ENCODE measurements at regions not wholly inside any gene's neighbourhood (a gene's known extent, or its start where the extent isn't known, plus 50 kb on each side); places are given as distances from the start of the nearest gene placed in this dataset.

- Histone ChIP-seq H3K79me2 (replicated peaks; ENCODE audit: insufficient read depth, low read length) (no peaks in the 10 kb centered on the region), H3K9me3 (ENCODE audit: low read length) (no peaks in the 10 kb centered on the region), H3K36me3 (ENCODE audit: insufficient read depth, low read length) (no peaks in the 10 kb centered on the region), H3K4me2 (ENCODE audit: low read length) (no peak overlapping the region), H3K9me2 (ENCODE audit: insufficient read depth, low read length) (no peaks in the 10 kb centered on the region), H3F3A (ENCODE audit: insufficient read depth, low read length, poor library complexity, severe bottlenecking) (no peaks in the 10 kb centered on the region), H3K27ac (ENCODE audit: low read length) (no peak overlapping the region), H3K4me3 (ENCODE audit: low read length) (no peak overlapping the region), H4K20me1 (ENCODE audit: insufficient read depth) (no peaks in the 10 kb centered on the region), H2AFZ (ENCODE audit: low read depth, low read length) (no peak overlapping the region), H3K27me3 (ENCODE audit: insufficient read depth, low read depth, low read length) (no peaks in the 10 kb centered on the region), H3K9ac (ENCODE audit: low read length) (no peak overlapping the region)
- no peak for TF ChIP-seq MXI1 (conservative IDR thresholded peaks at IDR 0.05; ENCODE audit: poor library complexity, severe bottlenecking)
- TF ChIP-seq CTCF (IDR thresholded peaks at IDR 0.05; ENCODE audit: poor library complexity, severe bottlenecking), result no peak
- no peak for TF ChIP-seq TAF1 (IDR thresholded peaks at IDR 0.05; ENCODE audit: low read depth)
- TF ChIP-seq RAD21 (conservative IDR thresholded peaks at IDR 0.05), result no peak
- no peak for TF ChIP-seq REST (IDR thresholded peaks at IDR 0.05; ENCODE audit: borderline replicate concordance)
- no peak for TF ChIP-seq EZH2 (IDR thresholded peaks at IDR 0.05; ENCODE audit: borderline replicate concordance, insufficient read depth, low read length, poor library complexity, severe bottlenecking)
- TF ChIP-seq EP300 (conservative IDR thresholded peaks at IDR 0.05; ENCODE audit: poor library complexity, severe bottlenecking), result no peak
- TF ChIP-seq SMC3 (conservative IDR thresholded peaks at IDR 0.05; ENCODE audit: poor library complexity), result no peak
- no peak for TF ChIP-seq POLR2AphosphoS5 (IDR thresholded peaks at IDR 0.05)
These were observed 282.3 kb downstream of the EPHA4 start for GRCh38 chr2:221289846-221290245.

- Histone ChIP-seq H3F3A (ENCODE audit: insufficient read depth, low read length, poor library complexity, severe bottlenecking) (no peaks in the 10 kb centered on the region), H3K9ac (ENCODE audit: low read length) (no peak overlapping the region), H3K4me2 (ENCODE audit: low read length) (no peak overlapping the region), H3K4me3 (ENCODE audit: low read length) (no peak overlapping the region), H2AFZ (ENCODE audit: low read depth, low read length) (no peak overlapping the region), H3K27me3 (ENCODE audit: insufficient read depth, low read depth, low read length) (no peaks in the 10 kb centered on the region), H3K9me3 (ENCODE audit: low read length) (no peaks in the 10 kb centered on the region), H4K20me1 (ENCODE audit: insufficient read depth) (no peaks in the 10 kb centered on the region), H3K9me2 (ENCODE audit: insufficient read depth, low read length) (no peaks in the 10 kb centered on the region), H3K79me2 (replicated peaks; ENCODE audit: insufficient read depth, low read length) (no peaks in the 10 kb centered on the region), H3K27ac (ENCODE audit: low read length) (no peak overlapping the region), H3K36me3 (ENCODE audit: insufficient read depth, low read length) (no peaks in the 10 kb centered on the region)
- TF ChIP-seq MXI1 (conservative IDR thresholded peaks at IDR 0.05; ENCODE audit: poor library complexity, severe bottlenecking) (no peak), EZH2 (IDR thresholded peaks at IDR 0.05; ENCODE audit: borderline replicate concordance, insufficient read depth, low read length, poor library complexity, severe bottlenecking) (no peak), CTCF (IDR thresholded peaks at IDR 0.05; ENCODE audit: poor library complexity, severe bottlenecking) (no peak), REST (IDR thresholded peaks at IDR 0.05; ENCODE audit: borderline replicate concordance) (no peak), SMC3 (conservative IDR thresholded peaks at IDR 0.05; ENCODE audit: poor library complexity) (no peak), TAF1 (IDR thresholded peaks at IDR 0.05; ENCODE audit: low read depth) (no peak), RAD21 (conservative IDR thresholded peaks at IDR 0.05) (no peak), EP300 (conservative IDR thresholded peaks at IDR 0.05; ENCODE audit: poor library complexity, severe bottlenecking) (no peak), POLR2AphosphoS5 (IDR thresholded peaks at IDR 0.05) (no peak)
These were observed 278.0 kb downstream of the EPHA4 start for GRCh38 chr2:221293949-221294742.
